ENCODE measurements at regions not wholly inside any gene's neighbourhood (a gene's known extent, or its start where the extent isn't known, plus 50 kb on each side); places are given as distances from the start of the nearest gene placed in this dataset.

GRCh38 chrY:7731651-7732050 lies 820.1 kb upstream of the AMELY start:
- H3K4me3 ChIP-seq (ENCODE audit: low read depth, low read length): no peak overlapping the region
- POLR2A ChIA-PET: no interaction called here
- no peak for TF ChIP-seq CTCF (IDR thresholded peaks at IDR 0.05; ENCODE audit: low read depth, low read length)
- H3K27me3 ChIP-seq (ENCODE audit: control insufficient read depth, insufficient read depth, low read length): no peaks in the 10 kb centered on the region
- CTCF ChIA-PET: no interaction called here
- DNase-seq (ENCODE audit: low read depth, low spot score): no peak
- no peak overlapping the region for H3K27ac ChIP-seq (ENCODE audit: low read depth, low read length)
- no peaks in the 10 kb centered on the region for H3K9me3 ChIP-seq (ENCODE audit: control insufficient read depth, insufficient read depth, low read length)

- CTCF ChIA-PET: no interaction called here
- TF ChIP-seq CTCF (IDR thresholded peaks at IDR 0.05; ENCODE audit: low read depth, low read length): no peak
- POLR2A ChIA-PET: no interaction called here
- no peak for DNase-seq (ENCODE audit: low read depth, low spot score)
- Histone ChIP-seq H3K9me3 (ENCODE audit: control insufficient read depth, insufficient read depth, low read length) (no peaks in the 10 kb centered on the region), H3K27me3 (ENCODE audit: control insufficient read depth, insufficient read depth, low read length) (no peaks in the 10 kb centered on the region), H3K4me3 (ENCODE audit: low read depth, low read length) (no peak overlapping the region), H3K27ac (ENCODE audit: low read depth, low read length) (no peak overlapping the region)
These were observed 819.1 kb upstream of the AMELY start for GRCh38 chrY:7730664-7731063.

GRCh38 chrY:7730071-7730470 lies 818.5 kb upstream of the AMELY start:
- DNase-seq (ENCODE audit: low read depth, low spot score): no peak
- no peak for TF ChIP-seq CTCF (IDR thresholded peaks at IDR 0.05; ENCODE audit: low read depth, low read length)
- Histone ChIP-seq H3K27me3 (ENCODE audit: control insufficient read depth, insufficient read depth, low read length) (no peaks in the 10 kb centered on the region), H3K27ac (ENCODE audit: low read depth, low read length) (no peak overlapping the region), H3K9me3 (ENCODE audit: control insufficient read depth, insufficient read depth, low read length) (no peaks in the 10 kb centered on the region), H3K4me3 (ENCODE audit: low read depth, low read length) (no peak overlapping the region)
- ChIA-PET POLR2A (no interaction called here), CTCF (no interaction called here)

- no peaks in the 10 kb centered on the region for H3K9me3 ChIP-seq (ENCODE audit: control insufficient read depth, insufficient read depth, low read length)
- no peak overlapping the region for H3K27ac ChIP-seq (ENCODE audit: low read depth, low read length)
- H3K27me3 ChIP-seq (ENCODE audit: control insufficient read depth, insufficient read depth, low read length): no peaks in the 10 kb centered on the region
- no peak overlapping the region for H3K4me3 ChIP-seq (ENCODE audit: low read depth, low read length)
- ChIA-PET POLR2A (no interaction called here), CTCF (no interaction called here)
- no peak for DNase-seq (ENCODE audit: low read depth, low spot score)
- TF ChIP-seq CTCF (IDR thresholded peaks at IDR 0.05; ENCODE audit: low read depth, low read length): no peak
These were observed 817.9 kb upstream of the AMELY start for GRCh38 chrY:7729318-7730011.

- ChIA-PET CTCF (no interaction called here), POLR2A (no interaction called here)
- Histone ChIP-seq H3K4me3 (ENCODE audit: low read depth, low read length) (no peak overlapping the region), H3K27me3 (ENCODE audit: control insufficient read depth, insufficient read depth, low read length) (no peaks in the 10 kb centered on the region), H3K9me3 (ENCODE audit: control insufficient read depth, insufficient read depth, low read length) (no peaks in the 10 kb centered on the region), H3K27ac (ENCODE audit: low read depth, low read length) (no peak overlapping the region)
- no peak for TF ChIP-seq CTCF (IDR thresholded peaks at IDR 0.05; ENCODE audit: low read depth, low read length)
- no peak for DNase-seq (ENCODE audit: low read depth, low spot score)
These were observed 817.4 kb upstream of the AMELY start for GRCh38 chrY:7728935-7729317.

Measured in AG04450 (cell line).